ENCODE measurements at regions not wholly inside any gene's neighbourhood (a gene's known extent, or its start where the extent isn't known, plus 50 kb on each side); places are given as distances from the start of the nearest gene placed in this dataset.

DNA sequence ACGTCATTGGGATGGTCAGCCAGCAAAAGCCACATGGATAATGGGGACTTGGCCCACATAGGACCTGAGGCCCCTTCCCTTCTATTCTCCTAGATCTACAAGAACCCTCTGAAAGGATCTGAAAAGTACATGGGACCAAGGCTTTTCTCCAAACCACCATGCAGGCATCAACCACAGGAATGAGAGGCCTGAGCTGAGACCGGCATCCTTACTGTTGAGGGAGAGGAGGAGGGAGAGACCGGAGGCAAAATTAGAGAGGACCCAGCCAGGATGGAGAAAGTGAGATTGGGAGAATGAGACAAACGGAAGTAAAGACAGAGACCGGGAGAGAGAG lies 281.7 kb downstream of the RRAGC start:
- TF ChIP-seq, protein P1, sequence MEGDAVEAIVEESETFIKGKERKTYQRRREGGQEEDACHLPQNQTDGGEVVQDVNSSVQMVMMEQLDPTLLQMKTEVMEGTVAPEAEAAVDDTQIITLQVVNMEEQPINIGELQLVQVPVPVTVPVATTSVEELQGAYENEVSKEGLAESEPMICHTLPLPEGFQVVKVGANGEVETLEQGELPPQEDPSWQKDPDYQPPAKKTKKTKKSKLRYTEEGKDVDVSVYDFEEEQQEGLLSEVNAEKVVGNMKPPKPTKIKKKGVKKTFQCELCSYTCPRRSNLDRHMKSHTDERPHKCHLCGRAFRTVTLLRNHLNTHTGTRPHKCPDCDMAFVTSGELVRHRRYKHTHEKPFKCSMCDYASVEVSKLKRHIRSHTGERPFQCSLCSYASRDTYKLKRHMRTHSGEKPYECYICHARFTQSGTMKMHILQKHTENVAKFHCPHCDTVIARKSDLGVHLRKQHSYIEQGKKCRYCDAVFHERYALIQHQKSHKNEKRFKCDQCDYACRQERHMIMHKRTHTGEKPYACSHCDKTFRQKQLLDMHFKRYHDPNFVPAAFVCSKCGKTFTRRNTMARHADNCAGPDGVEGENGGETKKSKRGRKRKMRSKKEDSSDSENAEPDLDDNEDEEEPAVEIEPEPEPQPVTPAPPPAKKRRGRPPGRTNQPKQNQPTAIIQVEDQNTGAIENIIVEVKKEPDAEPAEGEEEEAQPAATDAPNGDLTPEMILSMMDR (IDR thresholded peaks at IDR 0.05; ENCODE audit: insufficient read depth, low read length): no peak
- no peak for TF ChIP-seq POLR2AphosphoS5 (IDR thresholded peaks at IDR 0.05; ENCODE audit: low read depth)
- no peak for TF ChIP-seq SPI1 (IDR thresholded peaks at IDR 0.05; ENCODE audit: borderline replicate concordance, low read depth)
- TF ChIP-seq GABPA (IDR thresholded peaks at IDR 0.05; ENCODE audit: low read depth): no peak
- TF ChIP-seq, protein P2, sequence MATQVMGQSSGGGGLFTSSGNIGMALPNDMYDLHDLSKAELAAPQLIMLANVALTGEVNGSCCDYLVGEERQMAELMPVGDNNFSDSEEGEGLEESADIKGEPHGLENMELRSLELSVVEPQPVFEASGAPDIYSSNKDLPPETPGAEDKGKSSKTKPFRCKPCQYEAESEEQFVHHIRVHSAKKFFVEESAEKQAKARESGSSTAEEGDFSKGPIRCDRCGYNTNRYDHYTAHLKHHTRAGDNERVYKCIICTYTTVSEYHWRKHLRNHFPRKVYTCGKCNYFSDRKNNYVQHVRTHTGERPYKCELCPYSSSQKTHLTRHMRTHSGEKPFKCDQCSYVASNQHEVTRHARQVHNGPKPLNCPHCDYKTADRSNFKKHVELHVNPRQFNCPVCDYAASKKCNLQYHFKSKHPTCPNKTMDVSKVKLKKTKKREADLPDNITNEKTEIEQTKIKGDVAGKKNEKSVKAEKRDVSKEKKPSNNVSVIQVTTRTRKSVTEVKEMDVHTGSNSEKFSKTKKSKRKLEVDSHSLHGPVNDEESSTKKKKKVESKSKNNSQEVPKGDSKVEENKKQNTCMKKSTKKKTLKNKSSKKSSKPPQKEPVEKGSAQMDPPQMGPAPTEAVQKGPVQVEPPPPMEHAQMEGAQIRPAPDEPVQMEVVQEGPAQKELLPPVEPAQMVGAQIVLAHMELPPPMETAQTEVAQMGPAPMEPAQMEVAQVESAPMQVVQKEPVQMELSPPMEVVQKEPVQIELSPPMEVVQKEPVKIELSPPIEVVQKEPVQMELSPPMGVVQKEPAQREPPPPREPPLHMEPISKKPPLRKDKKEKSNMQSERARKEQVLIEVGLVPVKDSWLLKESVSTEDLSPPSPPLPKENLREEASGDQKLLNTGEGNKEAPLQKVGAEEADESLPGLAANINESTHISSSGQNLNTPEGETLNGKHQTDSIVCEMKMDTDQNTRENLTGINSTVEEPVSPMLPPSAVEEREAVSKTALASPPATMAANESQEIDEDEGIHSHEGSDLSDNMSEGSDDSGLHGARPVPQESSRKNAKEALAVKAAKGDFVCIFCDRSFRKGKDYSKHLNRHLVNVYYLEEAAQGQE (IDR thresholded peaks at IDR 0.05; ENCODE audit: insufficient replicate concordance, low read depth): no peak

Data from HL-60 (cell line).